Activated CD8-positive, alpha-beta memory T cell treated with anti-CD3 and anti-CD28 coated beads for 4 hours (primary cell): ENCODE measurements at regions not wholly inside any gene's neighbourhood (a gene's known extent, or its start where the extent isn't known, plus 50 kb on each side); places are given as distances from the start of the nearest gene placed in this dataset.
A peak's percentile ranks its signal among the peaks of the same experiment; 100 is the strongest.
"Not testable (repeated sequence)": the region's sequence is repeated elsewhere in the genome, so short reads cannot be mapped to it uniquely, and the experiment has no call there.

Experiments
- DNase-seq, 2 donors: peaks; one replicate each; pipeline ENCODE4 v3.0.0-alpha.2; 2020; ENCODE audit warnings: low read depth in 2 of 2

- DNase-seq, result no peak
Observed at GRCh38 chr14:53295372-53295771, 142.2 kb upstream of the DDHD1 start.

GRCh38 chr14:53286301-53286700 is 133.2 kb upstream of the DDHD1 start:
- no peak for DNase-seq

- DNase-seq, result no peak
Observed at GRCh38 chr14:53285821-53286220, 132.7 kb upstream of the DDHD1 start.

GRCh38 chr14:53285064-53285463 is 131.9 kb upstream of the DDHD1 start:
- no peak for DNase-seq

- no peak for DNase-seq
Observed at GRCh38 chr14:53278602-53279506, 125.7 kb upstream of the DDHD1 start.

- no peak for DNase-seq
Observed at GRCh38 chr14:53273671-53274072, 120.5 kb upstream of the DDHD1 start.

- no peak for DNase-seq
Observed at GRCh38 chr14:53265025-53265424, 111.9 kb upstream of the DDHD1 start.

- DNase-seq, result no peak
Observed at GRCh38 chr14:53260928-53261327, 107.8 kb upstream of the DDHD1 start.

GRCh38 chr14:53260286-53260685 is 107.2 kb upstream of the DDHD1 start:
- no peak for DNase-seq

GRCh38 chr14:53252141-53252540 is 99.0 kb upstream of the DDHD1 start:
- no peak for DNase-seq

- no peak for DNase-seq
Observed at GRCh38 chr14:53249059-53249458, 95.9 kb upstream of the DDHD1 start.

- DNase-seq, result no peak
Observed at GRCh38 chr14:53247596-53248370, 94.7 kb upstream of the DDHD1 start.

- not testable (repeated sequence) for DNase-seq
Observed at GRCh38 chr14:53242898-53243297, 89.8 kb upstream of the DDHD1 start.

GRCh38 chr14:53237488-53237887 is 84.4 kb upstream of the DDHD1 start:
- no peak for DNase-seq

GRCh38 chr14:53236708-53237107 is 83.6 kb upstream of the DDHD1 start:
- DNase-seq, result no peak

- no peak for DNase-seq
Observed at GRCh38 chr14:53231171-53231570, 78.0 kb upstream of the DDHD1 start.

- no peak for DNase-seq
Observed at GRCh38 chr14:53228966-53229365, 75.8 kb upstream of the DDHD1 start.

- no peak for DNase-seq
Observed at GRCh38 chr14:53227154-53227718, 74.1 kb upstream of the DDHD1 start.

GRCh38 chr14:53226553-53226952 is 73.4 kb upstream of the DDHD1 start:
- no peak for DNase-seq

GRCh38 chr14:53220914-53221313 is 67.8 kb upstream of the DDHD1 start:
- DNase-seq, result no peak

- no peak for DNase-seq
Observed at GRCh38 chr14:53218161-53218560, 65.0 kb upstream of the DDHD1 start.

- peak; percentile 23 to 27 for DNase-seq
Observed at GRCh38 chr14:53217316-53217994, 64.3 kb upstream of the DDHD1 start.
